ENCODE measurements at regions not wholly inside any gene's neighbourhood (a gene's known extent, or its start where the extent isn't known, plus 50 kb on each side); places are given as distances from the start of the nearest gene placed in this dataset.

DNA sequence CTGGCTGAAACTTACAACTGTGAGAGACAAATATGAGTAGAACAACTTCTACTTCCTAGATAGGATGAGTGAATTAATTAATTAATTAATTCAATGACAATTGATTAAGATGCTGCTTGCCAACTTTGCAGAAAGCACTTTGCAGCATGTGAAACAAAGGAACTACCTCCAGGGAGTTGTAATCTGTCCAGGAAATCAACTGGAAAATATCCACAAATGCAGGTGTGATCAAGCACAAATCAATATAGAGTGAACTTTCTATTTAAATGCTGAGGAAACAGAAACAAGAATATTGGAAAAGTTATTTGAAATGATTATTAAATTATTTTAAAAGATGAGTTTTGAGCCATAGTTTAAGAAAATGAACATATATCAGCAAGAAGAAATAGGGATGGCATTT is 163.9 kb upstream of the ARID2 start:
- no peak for DNase-seq (ENCODE audit: insufficient read length, low spot score)
- FAIRE-seq: no peak
- no peak for TF ChIP-seq TAF1 (IDR thresholded peaks at IDR 0.05; ENCODE audit: low read depth, low read length)
- TF ChIP-seq PAX5 (IDR thresholded peaks at IDR 0.05; ENCODE audit: insufficient read depth, low read length, severe bottlenecking): no peak
- no peak for TF ChIP-seq POU2F2 (IDR thresholded peaks at IDR 0.05; ENCODE audit: low read depth, low read length)
- TF ChIP-seq POLR2AphosphoS5 (IDR thresholded peaks at IDR 0.05; ENCODE audit: low read depth, low read length): no peak
- TF ChIP-seq POLR2A (IDR thresholded peaks at IDR 0.05; ENCODE audit: low read depth, low read length): no peak
- TF ChIP-seq SPI1 (IDR thresholded peaks at IDR 0.05; ENCODE audit: low read depth, low read length): no peak

DNA sequence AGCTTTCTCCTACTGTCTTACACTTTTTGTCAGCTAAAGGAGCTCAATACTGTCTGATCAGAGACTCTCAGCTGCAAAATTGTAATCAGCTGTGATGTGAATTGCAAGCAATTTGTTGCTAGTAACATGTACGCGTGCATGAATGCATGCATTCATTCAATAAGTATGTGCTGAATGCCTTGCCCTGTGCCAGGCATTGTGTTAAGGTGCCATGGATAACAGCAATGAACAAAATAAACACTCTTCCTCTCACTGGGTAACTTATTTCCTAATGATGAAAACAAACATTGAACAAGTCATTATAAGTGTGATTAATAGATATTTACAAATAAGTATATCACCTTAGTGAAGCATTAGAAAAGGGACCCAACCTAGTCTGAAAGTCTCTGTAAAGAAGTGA is 163.2 kb upstream of the ARID2 start:
- FAIRE-seq: no peak
- no peak for TF ChIP-seq POLR2AphosphoS5 (IDR thresholded peaks at IDR 0.05; ENCODE audit: low read depth, low read length)
- no peak for DNase-seq (ENCODE audit: insufficient read length, low spot score)

DNA sequence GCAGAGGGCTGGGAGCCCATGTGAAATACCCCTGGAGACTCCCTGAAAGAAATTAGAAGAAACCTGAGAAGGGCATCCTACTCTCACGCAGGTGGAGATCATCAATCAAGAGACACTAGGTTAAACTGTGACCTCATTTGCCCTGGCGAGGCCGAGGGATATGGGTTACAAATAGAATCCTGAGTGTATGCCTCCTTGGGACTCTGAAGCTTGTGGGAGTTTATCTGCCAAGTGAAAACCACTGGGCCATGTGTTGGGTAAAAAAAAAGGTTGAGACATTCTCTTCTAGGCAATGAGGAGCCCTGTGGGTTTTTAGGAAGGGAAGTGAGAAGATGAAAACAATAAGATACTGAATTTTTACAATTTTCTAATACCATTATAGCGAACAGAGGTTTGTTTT is 160.7 kb upstream of the ARID2 start:
- FAIRE-seq: no peak
- TF ChIP-seq SPI1 (IDR thresholded peaks at IDR 0.05; ENCODE audit: low read depth, low read length) (peak; percentile 52), TAF1 (IDR thresholded peaks at IDR 0.05; ENCODE audit: low read depth, low read length) (no peak)
- DNase-seq (ENCODE audit: insufficient read length, low spot score): no peak

DNA sequence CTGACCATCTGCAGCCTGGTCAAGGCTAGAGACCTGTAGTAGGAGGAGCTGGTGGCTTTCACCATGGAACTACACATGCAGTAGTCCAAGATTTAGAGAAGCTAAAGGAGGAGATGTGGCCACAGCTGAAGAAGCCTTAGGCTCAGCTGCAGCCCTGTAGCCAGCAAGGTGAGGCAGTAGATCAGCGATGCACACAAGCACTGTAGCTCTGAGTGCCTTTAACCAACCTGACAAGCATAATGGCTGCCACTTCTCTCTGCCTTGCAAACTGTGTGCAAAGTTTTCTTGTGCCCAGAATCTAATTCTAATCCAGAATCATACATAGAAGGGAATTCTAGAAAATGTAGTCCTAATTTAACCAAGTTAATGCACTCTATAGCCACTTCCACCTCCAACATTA is 159.0 kb upstream of the ARID2 start:
- DNase-seq (ENCODE audit: insufficient read length, low spot score) (no peak), FAIRE-seq (peak; percentile 33)
- TF ChIP-seq POU2F2 (IDR thresholded peaks at IDR 0.05; ENCODE audit: low read depth, low read length) (no peak), PAX5 (IDR thresholded peaks at IDR 0.05; ENCODE audit: insufficient read depth, low read length, severe bottlenecking) (no peak), SPI1 (IDR thresholded peaks at IDR 0.05; ENCODE audit: low read depth, low read length) (no peak), POLR2AphosphoS5 (IDR thresholded peaks at IDR 0.05; ENCODE audit: low read depth, low read length) (no peak), POLR2A (IDR thresholded peaks at IDR 0.05; ENCODE audit: low read depth, low read length) (no peak), TAF1 (IDR thresholded peaks at IDR 0.05; ENCODE audit: low read depth, low read length) (no peak)

DNA sequence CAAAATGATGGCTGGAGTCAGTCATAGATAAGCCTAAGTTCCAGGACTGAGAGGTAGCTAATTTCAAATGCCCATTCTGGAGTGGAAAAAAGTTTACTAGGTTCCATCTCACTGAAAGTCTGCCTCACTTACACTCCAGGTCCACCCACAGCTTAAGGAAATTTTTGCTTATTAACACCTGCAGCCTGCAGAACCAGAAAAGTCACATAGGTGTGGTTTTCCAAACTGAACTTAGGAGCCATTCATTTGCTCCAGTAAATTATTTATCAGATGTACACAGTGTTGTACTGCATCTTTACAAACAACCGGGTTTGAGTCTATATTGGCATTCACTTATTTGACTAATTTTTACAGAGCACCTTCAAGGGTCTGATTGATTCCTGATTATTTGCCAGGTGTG is 157.4 kb upstream of the ARID2 start:
- TF ChIP-seq PAX5 (IDR thresholded peaks at IDR 0.05; ENCODE audit: insufficient read depth, low read length, severe bottlenecking): no peak
- no peak for TF ChIP-seq TAF1 (IDR thresholded peaks at IDR 0.05; ENCODE audit: low read depth, low read length)
- TF ChIP-seq POU2F2 (IDR thresholded peaks at IDR 0.05; ENCODE audit: low read depth, low read length): no peak
- no peak for TF ChIP-seq POLR2AphosphoS5 (IDR thresholded peaks at IDR 0.05; ENCODE audit: low read depth, low read length)
- no peak for TF ChIP-seq SPI1 (IDR thresholded peaks at IDR 0.05; ENCODE audit: low read depth, low read length)
- no peak for TF ChIP-seq POLR2A (IDR thresholded peaks at IDR 0.05; ENCODE audit: low read depth, low read length)
- DNase-seq (ENCODE audit: insufficient read length, low spot score): no peak
- FAIRE-seq: no peak

DNA sequence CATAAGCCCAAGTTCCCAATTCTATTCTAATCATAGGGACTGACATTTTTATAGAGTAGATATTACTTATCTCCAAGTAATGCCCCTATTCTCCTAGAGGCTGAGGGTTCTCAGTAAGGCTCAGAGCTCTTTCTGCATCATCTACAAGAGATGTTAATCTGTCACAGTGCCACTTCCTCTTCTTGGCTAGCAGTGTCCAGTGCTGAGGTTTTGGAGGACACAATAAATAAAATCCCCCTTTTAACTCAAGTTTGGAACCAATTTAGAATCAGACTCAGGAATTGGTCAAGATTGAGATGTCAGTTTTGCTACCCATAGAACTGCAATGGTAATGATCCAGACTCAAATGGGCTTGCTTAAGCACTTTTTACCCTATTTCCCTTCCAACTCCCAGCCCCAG is 154.1 kb upstream of the ARID2 start:
- no peak for DNase-seq (ENCODE audit: insufficient read length, low spot score)
- TF ChIP-seq SPI1 (IDR thresholded peaks at IDR 0.05; ENCODE audit: low read depth, low read length): peak; percentile 96
- no peak for TF ChIP-seq POLR2AphosphoS5 (IDR thresholded peaks at IDR 0.05; ENCODE audit: low read depth, low read length)
- no peak for FAIRE-seq

DNA sequence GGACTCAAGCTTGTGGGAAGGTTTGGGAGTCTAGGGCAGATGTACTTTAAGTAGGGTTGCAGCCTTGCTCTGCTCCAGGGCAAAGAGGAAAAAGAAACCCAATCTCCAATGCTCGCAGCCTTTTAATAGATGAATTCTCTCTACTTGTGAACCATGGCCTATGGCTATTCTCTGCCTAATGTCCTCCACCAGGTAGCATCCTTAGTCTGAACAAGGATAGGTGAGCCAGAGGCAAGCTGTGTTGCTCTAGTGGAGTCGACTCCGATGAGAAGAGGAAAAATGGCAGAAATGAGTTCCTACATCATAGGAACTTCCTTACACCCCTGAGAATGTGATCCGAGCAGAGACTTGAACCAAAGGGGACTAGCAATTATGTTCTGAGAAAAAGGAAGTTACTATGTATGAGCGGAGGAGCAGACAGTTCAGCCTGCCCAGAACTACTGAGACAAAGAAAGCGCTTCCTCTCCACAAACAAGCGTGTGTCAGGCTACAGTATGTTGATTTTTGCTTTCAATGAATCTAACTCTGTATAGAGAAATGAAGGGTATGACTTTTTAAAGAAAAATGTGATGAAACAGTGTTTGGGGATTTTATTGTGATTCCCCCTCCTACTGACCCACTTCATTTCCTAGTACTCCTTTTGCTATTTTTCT is 153.6 kb upstream of the ARID2 start:
- no peak for DNase-seq (ENCODE audit: insufficient read length, low spot score)
- FAIRE-seq: peak; percentile 84
- TF ChIP-seq PAX5 (IDR thresholded peaks at IDR 0.05; ENCODE audit: insufficient read depth, low read length, severe bottlenecking): no peak
- no peak; the same call in 1 of the 2 replicates for TF ChIP-seq SPI1 (IDR thresholded peaks at IDR 0.05; ENCODE audit: low read depth, low read length)
- TF ChIP-seq POU2F2 (IDR thresholded peaks at IDR 0.05; ENCODE audit: low read depth, low read length): no peak
- no peak for TF ChIP-seq TAF1 (IDR thresholded peaks at IDR 0.05; ENCODE audit: low read depth, low read length)
- TF ChIP-seq POLR2AphosphoS5 (IDR thresholded peaks at IDR 0.05; ENCODE audit: low read depth, low read length): no peak
- TF ChIP-seq POLR2A (IDR thresholded peaks at IDR 0.05; ENCODE audit: low read depth, low read length): no peak

DNA sequence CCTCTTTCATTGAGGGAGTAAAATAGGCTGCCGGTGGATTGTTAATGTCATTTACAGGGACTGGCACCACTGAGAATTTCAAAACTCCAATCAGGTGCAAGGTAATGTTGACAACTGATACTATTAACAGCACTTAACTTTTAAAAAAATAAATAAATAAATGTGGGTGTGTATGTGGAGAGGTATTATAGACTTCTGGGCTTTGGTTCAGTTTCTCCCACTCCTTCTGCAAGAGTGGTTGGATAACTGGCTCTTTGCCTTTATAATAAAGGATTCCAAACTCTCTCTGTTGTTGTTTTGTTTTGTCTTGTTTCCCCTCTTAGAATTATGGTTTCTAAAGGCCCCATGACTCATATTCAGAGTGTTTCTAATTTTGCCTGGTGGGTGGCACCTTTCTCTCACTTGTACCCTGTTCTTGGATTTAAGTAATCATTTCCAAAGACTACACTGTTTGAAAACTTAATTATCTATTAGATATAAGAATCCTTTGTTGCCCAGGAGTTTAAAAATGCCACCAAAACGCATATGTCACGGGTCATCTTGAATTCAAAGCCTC is 151.6 kb upstream of the ARID2 start:
- TF ChIP-seq POLR2A (IDR thresholded peaks at IDR 0.05; ENCODE audit: low read depth, low read length) (no peak), TAF1 (IDR thresholded peaks at IDR 0.05; ENCODE audit: low read depth, low read length) (no peak), PAX5 (IDR thresholded peaks at IDR 0.05; ENCODE audit: insufficient read depth, low read length, severe bottlenecking) (no peak), POLR2AphosphoS5 (IDR thresholded peaks at IDR 0.05; ENCODE audit: low read depth, low read length) (no peak), SPI1 (IDR thresholded peaks at IDR 0.05; ENCODE audit: low read depth, low read length) (no peak), POU2F2 (IDR thresholded peaks at IDR 0.05; ENCODE audit: low read depth, low read length) (no peak)
- DNase-seq (ENCODE audit: insufficient read length, low spot score): no peak
- peak; percentile 5 for FAIRE-seq

DNA sequence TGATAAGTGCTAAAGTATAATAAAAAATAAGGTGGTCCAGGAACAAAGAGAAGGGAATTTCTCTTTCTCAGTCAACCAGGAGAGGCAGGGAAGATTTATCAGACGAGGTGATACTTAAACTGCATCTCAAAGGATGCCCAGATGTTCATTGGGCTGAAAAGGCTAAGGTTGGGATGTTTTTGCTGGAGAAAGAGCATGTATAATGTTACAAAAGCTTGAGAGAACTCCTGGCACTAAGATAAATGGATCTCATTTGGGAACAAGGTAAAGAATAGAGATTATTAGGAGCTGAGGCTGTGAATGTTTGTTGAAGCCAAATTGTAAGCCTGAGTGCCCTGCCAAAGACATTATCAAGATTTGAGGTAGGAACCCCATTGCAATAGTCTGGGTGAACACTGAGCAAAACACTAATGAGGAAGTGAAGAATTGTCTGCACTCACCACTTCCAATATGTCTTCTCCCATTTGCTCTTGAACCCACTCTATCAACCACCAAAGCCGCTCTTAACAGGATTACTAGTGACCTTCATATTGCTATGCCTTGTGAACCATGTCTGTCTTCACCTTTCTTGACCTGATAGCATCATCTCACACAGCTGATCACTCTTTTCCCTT is 149.0 kb upstream of the ARID2 start:
- FAIRE-seq: peak; percentile 65

DNA sequence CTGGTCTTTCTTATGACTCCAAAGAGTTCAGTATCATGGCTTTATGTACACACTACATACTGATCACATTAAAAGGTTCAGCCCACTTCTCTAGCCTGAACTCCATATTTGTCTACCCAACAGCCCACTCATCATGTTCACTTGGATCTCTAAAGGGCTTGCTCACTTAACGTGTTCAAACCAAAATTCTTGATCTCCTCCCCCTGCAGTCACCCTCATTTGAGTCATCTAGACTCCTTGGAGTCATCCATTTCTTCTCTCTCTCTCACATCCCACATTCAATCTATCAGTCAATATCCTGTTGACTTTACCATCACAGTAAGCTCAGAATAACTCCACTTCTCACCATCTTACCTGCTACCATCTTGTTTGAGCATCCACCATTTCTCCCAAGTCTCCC is 148.4 kb upstream of the ARID2 start:
- FAIRE-seq: peak; percentile 66
- TF ChIP-seq POLR2AphosphoS5 (IDR thresholded peaks at IDR 0.05; ENCODE audit: low read depth, low read length) (no peak), SPI1 (IDR thresholded peaks at IDR 0.05; ENCODE audit: low read depth, low read length) (no peak), PAX5 (IDR thresholded peaks at IDR 0.05; ENCODE audit: insufficient read depth, low read length, severe bottlenecking) (no peak), TAF1 (IDR thresholded peaks at IDR 0.05; ENCODE audit: low read depth, low read length) (no peak), POLR2A (IDR thresholded peaks at IDR 0.05; ENCODE audit: low read depth, low read length) (no peak), POU2F2 (IDR thresholded peaks at IDR 0.05; ENCODE audit: low read depth, low read length) (no peak)
- DNase-seq (ENCODE audit: insufficient read length, low spot score): no peak

More for the DNA sequence above, 149.0 kb upstream of the ARID2 start:
- DNase-seq (ENCODE audit: insufficient read length, low spot score): no peak
- no peak for TF ChIP-seq POU2F2 (IDR thresholded peaks at IDR 0.05; ENCODE audit: low read depth, low read length)
- peak; percentile 76 for TF ChIP-seq SPI1 (IDR thresholded peaks at IDR 0.05; ENCODE audit: low read depth, low read length)

Measured in GM12891 (cell line).